T follicular helper cell (primary cell): ENCODE measurements at regions not wholly inside any gene's neighbourhood (a gene's known extent, or its start where the extent isn't known, plus 50 kb on each side); places are given as distances from the start of the nearest gene placed in this dataset.
"Not testable (repeated sequence)": the region's sequence is repeated elsewhere in the genome, so short reads cannot be mapped to it uniquely, and the experiment has no call there.

Experiments
- DNase-seq: peaks from one replicate; pipeline ENCODE4 v3.0.0-alpha.2; 2020; ENCODE audit warnings: low read depth

GRCh38 chr18:41693008-41693407 is 262.0 kb upstream of the PIK3C3 start:
- DNase-seq = no peak

- DNase-seq = no peak
These were observed 264.5 kb upstream of the PIK3C3 start for GRCh38 chr18:41690332-41691127.

DNA sequence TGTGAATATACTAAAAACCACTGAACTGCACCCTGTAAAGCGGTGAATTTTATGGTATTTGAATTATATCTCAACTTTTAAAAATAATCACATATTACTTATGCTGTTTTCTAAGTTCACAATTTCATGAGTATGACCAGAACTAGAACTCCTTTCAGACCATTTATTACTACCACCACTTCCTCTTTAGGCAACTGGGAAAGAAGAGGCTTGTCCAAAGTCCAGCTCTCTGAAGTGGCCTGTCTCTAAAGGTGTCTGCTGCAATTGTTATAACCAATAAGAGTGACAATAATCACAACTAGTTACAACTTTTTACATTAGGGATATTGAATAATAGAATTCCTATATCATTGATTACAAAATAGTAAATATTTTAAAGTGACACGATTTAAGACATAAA is 267.9 kb upstream of the PIK3C3 start:
- no peak for DNase-seq

GRCh38 chr18:41681138-41681880 is 273.7 kb upstream of the PIK3C3 start:
- no peak for DNase-seq

GRCh38 chr18:41674506-41674905 is 280.5 kb upstream of the PIK3C3 start:
- no peak for DNase-seq

- no peak for DNase-seq
These were observed 288.8 kb upstream of the PIK3C3 start for GRCh38 chr18:41666231-41666630.

DNA sequence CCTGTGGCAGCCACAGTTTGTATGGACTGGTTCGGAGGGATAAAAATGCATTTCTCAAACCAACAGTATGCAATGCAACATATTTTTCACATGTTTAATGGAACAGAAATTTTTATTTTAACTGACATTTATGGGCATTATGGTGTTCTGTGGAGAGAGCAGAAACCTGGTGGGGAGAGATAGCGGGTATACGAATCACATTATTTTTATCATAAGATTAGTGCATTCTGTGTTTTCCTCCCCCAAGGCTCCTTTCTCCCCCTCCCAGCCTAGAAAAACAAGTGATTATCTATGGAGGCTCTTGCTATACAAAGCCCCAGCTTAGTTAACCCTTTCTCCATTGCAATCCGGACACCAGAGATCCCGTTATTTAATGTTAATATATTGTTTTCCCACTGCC is 289.8 kb upstream of the PIK3C3 start:
- DNase-seq = no peak

- no peak for DNase-seq
These were observed 294.4 kb upstream of the PIK3C3 start for GRCh38 chr18:41660654-41661053.

DNA sequence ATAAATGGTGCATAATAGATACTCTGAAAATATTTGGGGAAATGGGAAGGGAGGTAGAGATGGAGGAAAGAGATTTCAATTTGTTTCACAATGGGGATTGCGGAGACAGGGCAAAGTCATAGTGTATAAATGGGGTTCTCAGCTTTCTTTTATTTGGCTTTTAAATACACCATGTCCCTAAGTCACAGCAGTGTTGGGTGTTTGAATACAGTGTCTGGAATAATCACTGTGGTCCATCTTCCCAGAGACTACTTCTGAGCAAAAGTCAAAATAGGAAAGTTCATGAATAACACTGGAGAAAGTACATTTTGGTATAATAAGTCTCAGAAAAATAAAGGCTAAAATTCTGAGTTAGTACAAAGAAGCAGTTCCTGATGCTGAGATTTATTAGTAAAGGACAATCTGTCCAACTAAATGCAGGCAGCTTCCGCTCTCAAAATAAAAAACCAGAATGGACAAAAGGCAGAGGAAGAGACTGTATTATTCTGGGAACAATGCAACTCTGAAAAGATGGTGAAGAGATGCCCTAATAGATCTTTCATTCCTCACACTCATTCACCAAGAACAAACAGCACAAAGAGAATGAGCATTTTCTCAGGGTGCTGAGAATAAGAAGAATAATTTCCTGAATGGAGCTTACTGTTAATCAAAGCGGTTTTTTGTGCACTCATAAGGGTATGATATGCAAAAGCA is 295.4 kb upstream of the PIK3C3 start:
- no peak for DNase-seq

GRCh38 chr18:41657189-41657588 is 297.8 kb upstream of the PIK3C3 start:
- no peak for DNase-seq

DNA sequence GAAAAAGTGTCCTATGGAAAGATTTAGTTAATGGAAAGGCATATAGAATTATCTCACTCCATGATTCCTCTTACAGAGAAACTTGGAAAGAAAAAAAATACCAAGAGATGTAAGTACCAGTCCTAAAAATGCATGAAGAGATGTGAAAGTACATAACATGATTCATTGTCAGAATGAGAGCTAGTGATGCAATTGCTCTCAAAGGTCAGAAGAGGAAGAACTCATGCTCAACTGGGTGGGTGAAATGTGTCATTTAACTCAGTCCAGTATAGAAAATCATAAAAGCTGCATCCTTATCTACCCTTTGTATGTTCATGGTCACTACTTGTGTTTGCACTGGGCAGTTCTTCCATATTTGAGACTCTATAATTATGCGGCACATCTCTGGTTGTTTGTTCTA is 300.0 kb upstream of the PIK3C3 start:
- no peak for DNase-seq

GRCh38 chr18:41647914-41648313 is 307.1 kb upstream of the PIK3C3 start:
- no peak for DNase-seq

- no peak for DNase-seq
These were observed 308.0 kb upstream of the PIK3C3 start for GRCh38 chr18:41646915-41647620.

DNA sequence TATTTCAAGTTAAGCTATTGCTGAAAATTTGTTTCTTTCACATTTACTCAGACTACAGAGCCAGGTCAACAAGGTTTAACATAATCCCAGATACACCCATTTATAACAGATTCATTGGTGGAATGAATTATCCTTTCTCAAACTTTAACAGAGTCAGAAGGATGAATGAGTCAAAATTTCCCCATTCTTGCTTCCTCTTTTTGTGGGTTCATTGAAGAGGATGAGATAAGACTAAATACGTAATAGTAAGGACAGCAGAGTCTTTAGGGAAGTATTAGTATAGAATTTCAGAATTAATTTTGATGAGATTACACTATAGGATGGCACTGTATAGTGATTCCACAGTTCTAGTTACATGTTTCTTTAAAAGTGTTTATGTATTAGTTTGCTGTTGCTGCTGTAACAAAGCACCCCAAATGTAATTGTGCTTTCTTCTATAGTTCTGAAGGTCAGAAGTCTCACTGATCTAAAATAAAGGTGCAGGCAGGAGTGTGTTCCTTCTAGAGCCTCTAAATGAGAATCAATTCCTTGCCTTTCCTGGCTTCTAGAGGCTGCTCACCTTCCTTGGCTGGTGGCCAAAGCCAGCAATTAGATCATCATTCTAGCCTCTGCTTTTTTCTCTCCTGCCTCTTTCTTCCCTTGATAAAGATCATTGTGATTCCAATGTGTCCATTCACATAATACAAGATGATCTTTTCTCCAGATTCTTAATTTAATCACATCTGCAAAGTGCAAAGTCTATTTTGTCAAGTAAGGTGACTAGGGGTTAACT is 309.3 kb upstream of the PIK3C3 start:
- no peak for DNase-seq

DNA sequence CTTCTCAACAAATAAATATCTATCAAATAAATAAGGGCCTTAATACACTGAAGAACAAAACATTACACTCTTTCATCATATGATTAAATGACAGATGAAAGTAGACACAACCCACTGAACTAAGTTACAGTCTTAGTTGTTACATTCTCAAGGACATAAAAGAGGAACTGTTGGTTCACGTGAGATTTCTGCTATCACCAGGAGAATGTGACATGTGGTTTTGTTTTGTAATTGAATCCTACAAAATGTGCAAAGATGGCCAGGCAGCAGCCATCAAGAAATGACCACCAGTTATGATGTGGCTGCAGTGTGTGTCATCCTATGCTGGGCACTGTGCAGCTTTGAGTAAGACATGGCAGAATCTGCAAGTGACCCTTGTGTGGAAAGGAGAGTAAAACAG is 310.6 kb upstream of the PIK3C3 start:
- no peak for DNase-seq

GRCh38 chr18:41643427-41643826 is 311.6 kb upstream of the PIK3C3 start:
- no peak for DNase-seq

DNA sequence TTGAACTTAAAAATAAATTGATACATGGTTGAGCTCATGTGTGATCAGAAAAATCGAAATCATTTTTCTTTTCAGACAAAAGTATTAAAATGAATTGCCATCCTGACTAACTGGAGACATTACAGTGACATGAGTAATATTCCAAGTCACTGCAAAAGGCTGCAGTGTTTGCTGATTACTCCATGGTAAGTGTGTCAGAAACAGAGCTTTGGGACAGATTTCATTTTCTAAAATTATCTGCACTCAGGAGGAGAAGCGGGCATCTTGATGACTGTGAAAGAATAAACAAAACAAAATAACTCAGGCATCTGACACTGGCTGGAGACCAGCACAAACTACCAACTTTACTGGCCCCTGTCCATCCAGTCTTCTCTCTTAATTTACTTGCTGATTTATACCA is 312.3 kb upstream of the PIK3C3 start:
- no peak for DNase-seq

DNA sequence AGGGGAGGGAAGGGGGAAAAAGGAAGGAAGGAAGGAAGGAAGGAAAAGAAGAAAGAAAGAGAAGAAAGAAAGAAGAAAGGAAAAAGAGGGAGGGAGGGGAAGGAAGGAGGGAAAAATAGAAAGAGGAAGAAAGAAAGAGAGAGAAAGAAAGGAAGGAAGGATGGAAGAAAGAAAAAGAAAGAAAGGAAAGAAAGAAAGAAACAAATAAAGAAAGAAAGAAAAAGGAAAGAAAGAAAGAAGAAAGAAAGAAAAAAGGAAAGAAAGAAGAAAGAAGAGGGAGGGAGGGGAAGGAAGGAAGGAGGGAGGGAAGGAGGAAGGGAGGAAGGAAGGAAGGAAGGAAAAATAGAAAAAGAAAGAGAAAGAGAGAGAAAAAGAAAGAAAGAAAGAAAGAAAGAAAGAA is 315.8 kb upstream of the PIK3C3 start:
- no peak for DNase-seq

DNA sequence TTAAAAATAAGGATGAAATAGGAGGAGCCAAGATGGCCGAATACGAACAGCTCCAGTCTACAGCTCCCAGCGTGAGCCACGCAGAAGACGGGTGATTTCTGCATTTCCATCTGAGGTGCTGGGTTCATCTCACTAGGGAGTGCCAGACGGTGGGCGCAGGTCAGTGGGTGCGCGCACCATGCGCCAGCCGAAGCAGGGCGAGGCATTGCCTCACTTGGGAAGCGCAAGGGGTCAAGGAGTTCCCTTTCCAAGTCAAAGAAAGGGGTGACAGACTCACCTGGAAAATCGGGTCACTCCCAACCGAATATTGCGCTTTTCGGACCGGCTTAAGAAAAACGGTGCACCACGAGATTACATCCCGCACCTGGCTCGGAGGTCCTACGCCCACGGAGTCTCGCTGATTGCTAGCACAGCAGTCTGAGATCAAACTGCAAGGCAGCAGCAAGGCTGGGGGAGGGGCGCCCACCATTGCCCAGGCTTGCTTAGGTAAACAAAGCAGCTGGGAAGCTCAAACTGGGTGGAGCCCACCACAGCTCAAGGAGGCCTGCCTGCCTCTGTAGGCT is 323.2 kb upstream of the PIK3C3 start:
- DNase-seq = not testable (repeated sequence)

GRCh38 chr18:41630232-41630886 is 324.7 kb upstream of the PIK3C3 start:
- no peak for DNase-seq

DNA sequence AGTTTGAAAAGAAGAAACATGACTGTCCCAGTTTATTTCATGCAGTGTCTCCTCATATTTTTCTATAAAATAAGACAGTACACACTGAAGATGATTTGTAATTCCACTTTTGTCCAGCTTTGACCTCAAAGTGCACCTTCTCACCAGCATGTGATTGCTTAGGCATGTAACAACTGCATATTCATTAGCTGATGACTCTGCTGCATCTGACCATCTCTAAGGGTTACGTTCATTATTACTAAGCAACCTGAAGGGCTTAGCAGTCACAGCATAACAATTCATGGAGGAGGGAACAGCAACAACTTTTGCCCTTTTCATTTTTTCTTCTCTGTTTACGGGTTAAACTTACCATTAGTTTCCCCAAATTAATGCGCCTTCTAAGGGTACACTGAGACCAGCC is 330.6 kb upstream of the PIK3C3 start:
- DNase-seq = no peak
